GM19239 (cell line): ENCODE measurements at regions not wholly inside any gene's neighbourhood (a gene's known extent, or its start where the extent isn't known, plus 50 kb on each side); places are given as distances from the start of the nearest gene placed in this dataset.
A peak's percentile ranks its signal among the peaks of the same experiment; 100 is the strongest.

Source experiments
- DNase-seq: peaks from one replicate; pipeline ENCODE4 v3.0.0; 2011; ENCODE audit warnings: low spot score; ENCODE audit not compliant: insufficient read length
- FAIRE-seq: peaks from 2 replicates; lab custom pipeline; 2011; peaks lifted over from hg19 to GRCh38; lab: Jason Lieb, UNC

DNA sequence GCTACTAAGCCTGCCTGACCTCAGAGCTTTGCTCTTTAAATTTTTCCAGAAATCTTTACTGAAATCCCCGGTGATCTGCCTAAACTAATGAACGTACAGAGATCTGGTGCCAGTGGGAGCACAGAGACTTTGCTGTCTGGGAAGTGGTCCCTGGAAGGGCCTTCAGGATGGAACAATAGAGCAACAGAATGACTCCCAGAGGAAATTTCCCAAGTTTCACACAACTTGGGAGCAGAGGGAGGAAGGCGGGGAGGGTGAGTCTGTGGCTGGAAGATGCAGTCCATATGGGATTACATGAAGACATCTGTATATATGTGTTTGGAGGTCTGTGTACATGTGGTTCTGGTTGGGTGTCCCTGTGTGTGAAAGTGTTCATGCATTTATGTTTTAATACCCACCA lies 638.3 kb downstream of the CCDC171 start:
- no peak for FAIRE-seq
- no peak for DNase-seq

DNA sequence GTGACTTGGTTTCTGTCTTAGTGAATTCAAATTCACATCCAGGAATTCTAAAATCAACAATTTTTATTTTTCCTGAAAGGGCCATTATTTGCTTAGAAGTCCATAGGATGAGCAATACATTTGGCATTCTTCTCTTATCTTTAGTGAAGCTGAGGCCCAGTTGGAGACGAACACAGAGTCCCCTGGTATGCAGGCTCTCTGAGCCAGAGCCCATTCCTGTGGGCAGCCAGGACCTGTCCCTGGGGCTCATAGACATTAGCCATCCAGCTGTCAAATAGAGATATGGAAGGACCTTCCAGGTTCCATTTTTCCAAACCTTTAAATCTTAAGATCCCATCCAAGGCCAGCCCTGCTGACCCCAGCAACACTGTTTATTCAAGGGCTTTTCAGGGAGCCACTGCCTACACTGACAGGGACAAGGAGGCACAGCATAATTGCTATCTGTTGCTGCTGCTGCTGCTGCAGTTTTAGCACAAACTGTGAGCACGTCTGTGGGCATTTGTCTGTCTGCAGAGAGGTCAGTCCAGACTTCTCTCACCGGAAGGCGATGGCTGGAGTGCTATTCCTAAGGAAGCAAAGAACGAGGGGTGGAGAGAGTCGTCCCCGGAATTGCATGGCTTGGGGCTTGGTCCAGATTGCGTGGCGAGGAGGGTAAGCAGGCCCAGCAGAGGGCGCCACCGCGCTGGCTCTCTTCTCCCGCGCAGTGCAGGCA lies 639.0 kb downstream of the CCDC171 start:
- FAIRE-seq, result no peak
- peak; percentile 26 for DNase-seq

DNA sequence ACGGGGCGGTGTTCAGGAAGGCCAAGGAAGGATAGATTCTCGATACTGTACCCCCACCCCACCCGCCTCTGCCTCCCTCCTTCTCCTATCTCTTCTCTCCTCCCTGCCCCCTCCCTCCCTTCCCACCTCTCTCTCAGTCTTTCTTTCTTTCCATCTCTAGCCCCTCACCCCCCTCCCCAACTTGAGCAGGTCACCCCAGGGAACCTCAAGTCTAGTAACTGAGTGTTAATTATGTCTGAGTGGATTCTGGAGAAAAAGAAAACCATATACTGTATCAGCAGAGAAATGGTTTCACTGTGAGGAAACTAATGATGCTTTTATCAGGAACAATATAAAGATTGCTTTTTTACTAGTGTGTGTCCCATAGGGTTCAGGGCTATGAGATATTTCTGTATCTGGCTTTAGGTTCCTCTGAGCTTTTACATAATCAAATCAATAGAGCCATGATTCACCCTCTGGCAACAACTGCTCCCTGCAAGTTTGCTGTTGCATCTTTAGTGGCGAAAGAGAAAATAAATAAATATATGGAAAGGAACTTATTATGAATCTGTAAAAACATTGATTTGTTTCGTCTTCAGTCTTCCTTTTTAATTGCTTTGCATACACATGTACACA lies 639.7 kb downstream of the CCDC171 start:
- no peak for DNase-seq
- no peak for FAIRE-seq

DNA sequence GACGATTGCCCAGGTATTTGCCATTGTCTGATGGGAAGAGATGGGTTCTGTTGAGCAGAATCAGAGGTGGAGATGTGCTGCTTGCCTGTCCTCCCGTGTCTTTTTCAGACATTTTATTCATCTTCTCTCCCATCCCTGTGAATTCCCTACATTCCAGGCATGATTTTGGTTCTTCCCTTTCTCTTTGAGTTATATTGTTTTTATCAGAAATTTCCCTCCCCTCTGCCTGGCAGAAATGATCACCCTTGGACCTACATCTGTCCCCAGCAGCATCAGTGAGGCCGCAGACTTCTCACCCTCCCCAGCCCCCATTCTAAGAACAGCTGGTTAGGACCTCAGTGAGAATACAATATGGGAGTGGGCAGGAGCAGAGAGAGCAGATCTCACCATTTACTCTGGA lies 640.2 kb downstream of the CCDC171 start:
- no peak for FAIRE-seq

DNA sequence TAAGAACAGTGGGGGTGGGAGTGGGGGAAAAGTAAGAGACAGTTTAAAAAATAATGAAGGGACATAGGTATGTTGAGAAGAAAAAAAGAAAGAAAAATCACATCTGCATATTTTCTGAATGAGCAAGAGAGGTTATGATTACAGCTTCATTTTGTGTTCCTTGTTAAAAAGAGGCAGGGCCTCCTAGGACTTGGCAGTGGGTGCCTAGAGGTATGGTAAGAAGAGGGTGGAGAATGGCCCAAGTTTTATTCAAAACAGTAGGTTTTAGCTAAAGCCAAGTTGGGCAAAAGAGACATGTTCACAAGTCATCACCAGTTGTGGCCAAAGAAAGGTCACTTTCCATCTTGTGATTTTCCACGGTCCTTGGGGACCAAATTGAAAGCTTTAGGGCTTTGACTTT lies 643.4 kb downstream of the CCDC171 start:
- DNase-seq (no peak), FAIRE-seq (no peak)

More for the DNA sequence above, 640.2 kb downstream of the CCDC171 start:
- no peak for DNase-seq

DNA sequence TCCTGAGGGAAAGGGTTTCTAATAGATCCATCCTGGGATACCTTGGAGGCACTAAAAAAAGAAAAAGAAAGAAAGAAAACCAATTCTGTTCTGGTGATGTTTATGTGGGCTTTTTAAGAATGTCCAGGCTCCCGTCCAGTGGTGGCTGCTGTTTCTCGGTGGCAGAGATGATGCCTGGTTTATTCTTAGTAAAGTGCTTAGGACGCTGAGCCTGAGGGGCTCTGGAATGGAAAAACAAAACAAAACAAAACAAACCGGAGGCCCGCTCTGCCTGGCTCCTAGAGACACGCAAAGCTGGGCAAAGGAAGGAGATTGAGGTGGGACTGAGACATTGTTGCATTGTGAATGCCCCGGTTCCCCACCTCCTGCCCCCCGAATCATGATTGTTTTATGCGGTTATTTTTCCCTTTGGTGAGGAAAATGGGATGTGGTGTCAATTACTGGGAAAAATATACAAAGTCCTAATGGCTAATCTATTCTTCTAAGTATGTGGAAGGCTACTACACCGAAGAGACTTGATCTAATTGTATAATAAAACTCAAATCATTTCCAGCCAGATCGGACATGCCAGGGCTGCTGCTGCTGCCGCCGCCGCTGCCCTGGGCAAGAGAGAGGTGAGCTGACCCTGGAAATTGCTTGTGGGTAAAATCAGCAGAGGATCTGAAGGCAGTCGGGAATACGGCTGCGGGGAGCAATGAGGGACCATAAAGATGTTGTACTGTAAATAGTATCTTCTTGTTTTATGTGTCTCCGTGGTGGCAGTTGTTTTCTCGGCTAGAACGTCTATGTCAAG lies 644.9 kb downstream of the CCDC171 start:
- no peak for FAIRE-seq
- DNase-seq, result no peak

DNA sequence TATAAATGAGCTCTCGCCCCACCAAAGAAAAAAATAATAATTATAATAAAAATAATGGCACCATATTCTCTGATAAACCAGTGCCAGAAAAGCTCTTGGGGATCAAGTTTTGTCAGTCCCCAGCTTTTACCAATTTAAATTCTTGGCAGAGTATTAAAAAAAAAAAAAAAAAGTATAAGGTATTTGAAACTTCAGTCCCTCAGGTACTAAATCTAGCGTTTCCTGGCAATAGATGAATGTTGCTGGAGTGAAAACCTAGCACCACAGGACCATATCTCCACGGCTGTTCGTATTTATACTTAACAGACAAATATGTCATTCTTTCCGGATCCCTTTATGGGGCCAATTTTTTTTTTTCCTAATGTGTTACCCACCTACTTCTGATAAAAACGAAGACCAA lies 646.2 kb downstream of the CCDC171 start:
- DNase-seq, result no peak
- no peak for FAIRE-seq

DNA sequence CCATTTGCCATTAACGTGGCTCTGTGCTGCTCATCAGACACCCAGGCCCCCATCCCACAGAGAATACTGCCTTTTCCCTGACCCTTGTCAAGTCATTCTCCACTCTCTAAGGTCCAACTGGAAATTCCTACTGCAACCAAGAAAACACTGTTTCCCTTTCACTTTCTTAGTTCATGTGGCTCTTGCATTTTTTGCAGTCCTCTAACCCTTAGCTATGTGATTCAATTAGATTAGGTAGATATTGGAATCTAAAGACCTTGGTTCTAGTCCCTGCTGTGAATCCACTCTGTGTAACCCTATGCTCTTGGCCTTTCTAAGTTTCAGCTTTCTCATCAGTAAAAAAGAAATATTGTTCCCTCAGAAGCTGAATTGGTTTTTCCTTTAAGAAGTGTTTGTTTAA lies 649.4 kb downstream of the CCDC171 start:
- DNase-seq, result no peak
- FAIRE-seq, result no peak

DNA sequence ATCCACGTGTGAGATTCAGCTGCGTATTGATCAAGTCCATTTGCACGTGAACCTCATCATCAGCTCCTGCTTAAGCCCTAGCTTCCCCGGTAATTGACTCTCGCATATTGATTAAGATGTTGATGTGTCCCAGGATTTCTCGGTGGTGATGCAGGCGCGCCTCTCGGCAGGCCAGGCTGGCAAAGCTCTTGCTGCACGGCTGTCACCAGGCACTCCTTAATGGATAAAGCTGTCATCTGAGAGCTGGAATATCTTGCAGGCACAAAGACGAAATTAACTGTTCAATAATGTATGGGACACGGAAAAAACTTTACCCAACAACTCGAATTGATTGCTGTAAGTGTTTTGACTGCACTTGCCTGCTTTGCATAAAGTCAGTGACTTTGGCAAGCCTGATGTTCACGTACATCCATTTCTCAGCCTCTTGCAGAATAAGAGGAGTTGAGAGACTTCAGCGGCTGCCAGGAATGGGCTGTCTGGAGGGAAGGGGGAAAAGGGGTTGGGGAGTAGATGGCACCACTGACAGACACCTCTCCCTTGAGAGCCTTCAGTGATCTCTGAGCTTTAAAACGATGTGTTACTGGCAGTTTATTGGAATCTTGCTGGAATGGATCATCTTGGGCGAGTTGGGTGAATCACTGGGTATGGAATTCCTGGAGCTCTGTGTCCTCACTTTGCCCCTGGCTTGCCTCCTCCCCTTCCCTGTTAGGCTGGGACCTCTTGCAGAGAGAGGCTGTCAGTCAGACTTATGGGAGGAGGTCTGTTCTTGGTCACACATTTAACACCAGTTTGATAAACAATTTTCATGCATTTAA lies 650.3 kb downstream of the CCDC171 start:
- no peak for DNase-seq
- no peak for FAIRE-seq

DNA sequence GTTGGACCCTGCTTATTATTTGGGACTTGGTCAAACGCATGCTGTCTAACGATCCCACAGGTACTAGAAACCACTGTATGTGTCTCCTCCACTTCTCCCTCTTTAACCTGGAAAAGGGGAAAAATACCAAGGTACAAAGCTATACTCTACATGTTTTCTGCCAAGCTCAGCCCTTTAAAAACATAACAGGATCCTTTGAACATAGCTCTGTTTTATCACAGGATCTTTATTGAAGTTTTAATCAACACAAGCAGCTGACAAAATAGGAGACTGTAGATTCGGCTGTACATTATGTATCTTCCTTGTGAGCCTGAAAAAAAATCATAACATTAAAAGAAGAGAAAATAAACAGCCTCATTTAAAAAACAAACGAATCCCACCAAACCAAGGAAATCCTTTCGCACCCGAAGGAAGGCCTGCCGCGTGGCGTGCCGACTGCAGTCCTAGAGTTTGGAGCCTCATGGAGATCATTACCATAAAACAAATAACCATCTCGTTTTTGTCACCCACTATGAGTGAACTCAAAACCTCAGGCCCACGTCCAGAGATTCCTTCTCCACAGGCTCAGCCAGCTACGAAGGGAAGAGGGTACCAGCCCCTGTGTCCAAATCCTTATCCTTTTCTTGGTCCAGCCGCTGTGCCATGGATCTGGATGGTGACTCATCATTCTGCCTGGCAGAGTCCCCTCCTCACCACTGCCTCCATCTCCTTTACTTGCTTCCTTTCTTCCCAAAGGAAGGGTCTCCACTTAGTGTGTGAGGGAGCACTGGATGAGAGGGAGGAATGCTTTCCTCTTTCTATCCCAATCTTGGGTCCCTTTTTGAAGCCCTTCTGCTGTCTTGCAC lies 651.1 kb downstream of the CCDC171 start:
- FAIRE-seq (no peak), DNase-seq (no peak)

DNA sequence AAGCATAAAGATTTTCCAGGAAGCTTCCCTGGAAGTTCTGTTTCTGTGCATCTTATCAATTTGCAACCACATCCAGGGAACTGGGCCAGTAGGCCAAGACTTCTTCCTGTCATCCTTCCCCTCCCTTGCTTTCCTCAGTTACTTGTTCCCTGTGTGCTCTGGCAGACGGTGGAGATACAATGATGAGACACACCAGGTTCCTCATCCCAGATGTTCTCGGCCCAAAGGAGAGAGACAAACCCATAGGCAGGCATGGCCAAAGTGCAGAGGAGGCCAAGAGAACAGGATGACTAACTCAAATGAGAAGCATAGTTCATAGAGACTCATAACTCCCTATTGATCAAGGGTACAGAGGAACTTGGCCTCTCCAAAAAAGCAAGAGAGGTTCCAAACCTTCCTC lies 652.6 kb downstream of the CCDC171 start:
- DNase-seq, result no peak
- FAIRE-seq, result no peak

DNA sequence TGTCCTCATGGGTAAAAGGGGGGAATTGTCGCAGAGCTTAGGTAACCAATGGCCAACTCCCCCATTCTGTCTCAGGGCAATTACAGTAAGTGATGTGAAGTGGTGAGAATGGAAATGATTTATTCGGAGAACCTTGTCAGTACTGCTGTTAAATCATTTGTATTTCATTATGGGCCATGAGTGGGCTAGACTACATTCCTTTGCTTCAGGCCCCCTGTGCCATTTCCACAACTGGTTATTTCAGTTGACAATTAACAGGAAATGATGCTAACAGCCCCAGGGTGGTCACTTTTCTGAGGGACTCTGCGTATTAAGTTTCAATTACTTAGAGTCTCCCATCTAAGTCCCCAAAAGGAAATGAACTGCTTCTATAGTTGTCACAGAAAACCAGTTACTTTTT lies 653.7 kb downstream of the CCDC171 start:
- DNase-seq (no peak), FAIRE-seq (no peak)

DNA sequence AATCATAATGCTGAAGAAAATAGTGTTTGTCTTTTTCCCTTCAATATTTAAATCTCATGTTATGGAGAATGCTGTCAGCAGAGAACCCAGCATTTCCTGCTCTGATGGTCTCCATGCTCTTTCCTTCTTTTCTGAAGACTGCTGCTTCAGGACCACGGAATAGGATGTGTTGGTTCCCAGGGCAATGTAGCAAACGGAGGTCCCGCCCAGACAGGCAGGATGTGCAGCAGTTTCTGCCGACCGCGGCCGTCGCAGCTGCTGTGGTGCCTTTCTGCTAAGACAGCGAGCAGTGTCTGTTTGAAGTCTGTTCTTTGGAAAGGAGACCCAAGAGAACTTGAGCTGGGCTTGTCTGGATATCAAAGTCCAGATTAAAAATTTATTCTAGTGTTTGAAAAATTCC lies 654.3 kb downstream of the CCDC171 start:
- DNase-seq (no peak), FAIRE-seq (no peak)

DNA sequence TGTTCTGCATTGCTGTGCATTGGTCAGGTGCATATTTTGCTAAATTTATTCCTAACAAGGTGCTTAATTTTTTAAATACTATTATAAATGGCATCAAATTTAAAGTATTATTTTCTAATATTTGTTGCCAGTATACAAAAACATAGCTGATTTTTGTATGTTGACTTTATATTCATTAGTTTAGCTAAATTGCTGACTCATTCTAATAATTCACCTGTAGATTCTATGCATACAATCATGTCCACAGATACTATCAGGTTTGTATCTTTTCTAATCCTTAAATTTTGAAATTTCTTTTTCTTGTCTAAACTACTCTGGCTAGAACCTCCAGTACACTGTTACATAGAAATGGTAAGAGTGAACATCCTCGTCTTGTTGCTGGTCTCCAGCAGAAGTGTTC lies 657.6 kb downstream of the CCDC171 start:
- DNase-seq (no peak), FAIRE-seq (no peak)

DNA sequence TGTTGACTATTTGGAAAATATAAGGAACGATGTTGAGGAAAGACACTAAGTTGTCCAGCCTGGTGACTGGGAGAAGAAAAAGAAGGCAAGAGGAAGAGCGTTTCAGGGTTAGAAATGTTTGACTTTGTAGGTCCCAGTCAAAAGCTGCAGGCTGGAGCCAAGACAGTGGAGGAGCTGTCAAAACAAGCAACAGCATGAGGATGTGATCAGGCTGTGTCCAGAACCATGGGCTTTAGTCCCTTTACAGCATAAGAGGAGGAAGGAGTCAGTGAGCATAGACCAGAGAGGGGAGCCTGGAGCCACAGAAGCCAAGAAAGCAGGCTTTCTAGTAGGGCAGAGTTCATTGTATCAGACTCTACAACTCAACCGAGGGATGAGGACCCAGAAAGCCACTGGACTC lies 658.5 kb downstream of the BNC2 start:
- DNase-seq (no peak), FAIRE-seq (no peak)

DNA sequence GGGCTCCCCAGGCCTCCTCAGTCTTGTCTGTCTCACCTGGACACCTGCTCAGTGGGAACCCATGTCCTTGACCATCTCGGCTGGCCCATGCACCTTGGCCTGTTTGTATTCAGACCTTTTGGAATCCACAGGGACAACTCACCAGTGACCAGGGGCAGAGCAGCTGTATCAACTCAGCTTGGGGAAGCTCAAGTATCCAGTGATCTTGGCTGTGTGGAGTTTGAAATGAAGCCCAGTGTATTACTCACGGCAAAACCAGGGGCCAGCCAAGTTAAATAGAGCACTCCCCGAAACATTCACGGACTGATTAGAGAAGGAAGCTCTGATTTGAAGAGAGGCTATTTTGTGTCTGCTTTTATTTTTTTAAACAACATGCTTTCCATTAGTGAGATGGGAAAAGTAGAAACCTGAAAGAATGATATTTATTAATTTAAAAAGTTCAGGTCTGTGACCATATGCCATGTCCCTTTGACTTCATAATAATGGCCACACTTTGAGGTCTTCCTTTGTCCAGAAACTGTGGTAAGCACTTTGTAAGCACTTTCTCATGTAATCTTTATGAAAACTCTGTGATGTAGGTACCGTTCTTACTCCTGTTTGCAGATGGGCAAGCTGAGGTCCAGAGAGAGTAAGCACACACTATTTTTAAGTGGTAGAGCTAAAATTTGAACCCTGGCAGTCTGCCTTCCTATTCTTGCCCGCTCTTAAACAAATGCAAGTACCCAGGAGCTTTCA lies 656.5 kb downstream of the BNC2 start:
- FAIRE-seq (no peak), DNase-seq (no peak)

DNA sequence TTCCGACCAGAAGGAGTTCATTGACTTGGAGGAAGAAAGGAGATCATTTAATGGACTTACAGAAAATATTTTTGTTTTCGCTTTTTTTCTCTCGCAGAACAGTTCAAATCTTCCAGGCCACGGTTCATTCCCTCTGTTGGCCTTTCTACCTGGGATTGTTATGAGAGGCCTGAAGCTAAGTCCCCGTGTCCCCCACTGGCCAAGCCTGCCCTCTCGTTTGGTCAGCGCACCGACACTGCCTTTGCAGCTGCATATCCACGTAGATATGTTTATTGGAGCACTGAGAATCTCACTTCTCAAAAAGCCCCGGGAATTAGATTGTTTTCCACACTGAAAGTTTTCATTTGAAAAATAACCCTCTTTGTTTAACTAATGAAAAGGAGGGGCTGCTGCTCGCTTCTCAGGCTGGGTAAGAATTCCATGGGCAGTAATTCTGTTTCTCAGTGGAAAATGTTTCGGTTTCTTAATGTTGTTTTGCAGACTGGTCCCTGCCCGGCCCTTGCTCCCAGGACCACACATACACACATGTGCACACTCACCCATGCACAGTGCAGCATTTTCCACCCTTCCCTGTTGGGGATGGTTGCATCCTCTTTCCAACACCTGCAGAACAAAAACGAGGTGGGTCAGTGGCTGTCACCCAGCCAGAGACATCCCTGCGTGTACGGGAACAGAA lies 655.7 kb downstream of the BNC2 start:
- no peak for DNase-seq
- FAIRE-seq, result no peak

DNA sequence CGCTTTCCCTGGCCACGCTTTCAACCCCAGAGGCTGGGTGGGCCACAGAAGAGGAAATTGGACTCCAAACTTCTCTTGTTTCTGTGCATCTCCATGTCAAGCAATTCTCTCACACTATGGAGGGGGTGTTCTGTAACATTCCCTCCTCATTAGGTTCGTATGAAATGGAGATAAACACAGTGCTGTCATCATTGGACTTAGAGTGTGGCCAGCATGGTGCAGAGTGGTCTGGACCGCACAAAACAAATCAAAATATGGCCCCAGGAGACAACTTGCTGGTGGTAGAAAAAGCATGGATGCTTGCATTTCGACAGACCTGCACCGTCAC lies 655.2 kb downstream of the BNC2 start:
- DNase-seq, result no peak
- no peak for FAIRE-seq
